K562 (cell line): ENCODE measurements at regions not wholly inside any gene's neighbourhood (a gene's known extent, or its start where the extent isn't known, plus 50 kb on each side); places are given as distances from the start of the nearest gene placed in this dataset.

Experiments
- ATAC-seq: fragments of 200-7000 bp; cut with Tn5 transposase; 3 replicates; pipeline ENCODE4 v1.9.1; 2020; ENCODE audit warnings: moderate library complexity
- BruUV-seq: library from RNA; stranded (reverse); fragments of 400-500 nt; replicated peaks from 2 replicates; lab custom pipeline; 2021; lab: Mats Ljungman, UMichigan
- CTCF ChIA-PET: fragments of 300-600 bp; formaldehyde crosslinking; extraction: SDS; loops from one replicate; lab custom pipeline; 2021; ENCODE audit warnings: low intra/inter-chr PET ratio; lab: Yijun Ruan, JAX
- POLR2A ChIA-PET: fragments of 300-600, 350-650 bp; sonication (Branson Sonifier 250); formaldehyde crosslinking; extraction: SDS; loops from one replicate; lab custom pipeline; 2021; ENCODE audit warnings: antibody characterized with exemption, inconsistent platforms; lab: Yijun Ruan, JAX
- DNase-seq, 4 experiments: peaks; one replicate each; pipeline versions ENCODE4 v3.0.0 to v3.0.0-alpha.2; 2011 to 2018; ENCODE audit warnings: low spot score in 3 of 4, mixed read lengths in 3 of 4; ENCODE audit errors: extremely low read depth in 1 of 4
- FAIRE-seq: peaks from 2 replicates; lab custom pipeline; 2011; peaks lifted over from hg19 to GRCh38; lab: Jason Lieb, UNC
- H2AFZ ChIP-seq: 2 replicates; pipeline ENCODE4 v1.6.0; 2011; ENCODE audit warnings: low read depth, low read length, control low read depth, inconsistent platforms
- H3K27ac ChIP-seq: fragments of 200-600 bp; 3 replicates; pipeline ENCODE4 v1.8.0; 2011; ENCODE audit warnings: low read depth, mild to moderate bottlenecking, control low read depth, inconsistent platforms, low read length, moderate library complexity, mixed read lengths; ENCODE audit errors: extremely low read depth
- H3K27me3 ChIP-seq, 2 experiments: fragments of 300-600 bp in 1 of 2; 2 replicates in 1 of 2; 3 replicates in 1 of 2; pipeline versions ENCODE4 v1.6.0 to v1.8.0; 2011; ENCODE audit warnings: inconsistent platforms in 2 of 2, low read length in 2 of 2, mild to moderate bottlenecking in 1 of 2, mixed read lengths in 1 of 2, moderate library complexity in 1 of 2; ENCODE audit not compliant: control insufficient read depth in 2 of 2, insufficient read depth in 2 of 2
- H3K36me3 ChIP-seq: fragments of 300-600 bp; 3 replicates; pipeline ENCODE4 v1.8.0; 2011; ENCODE audit warnings: mild to moderate bottlenecking, low read length, inconsistent platforms; ENCODE audit not compliant: control insufficient read depth, insufficient read depth
- H3K4me1 ChIP-seq, 2 experiments: fragments of 200-600 bp in 1 of 2; replicated peaks in 1 of 2; 2 replicates in 1 of 2; 3 replicates in 1 of 2; pipeline versions ENCODE4 v1.5.1 to v1.8.0; 2011; ENCODE audit warnings: inconsistent platforms in 2 of 2, low read length in 2 of 2, mild to moderate bottlenecking in 1 of 2, mixed read lengths in 1 of 2, moderate library complexity in 1 of 2; ENCODE audit not compliant: control insufficient read depth in 2 of 2, insufficient read depth in 2 of 2
- H3K4me2 ChIP-seq: 2 replicates; pipeline ENCODE4 v1.6.1; 2011; ENCODE audit warnings: low read length, control low read depth, inconsistent platforms, mixed read lengths; ENCODE audit not compliant: insufficient read depth
- H3K4me3 ChIP-seq: fragments of 200-600 bp; sonication (generic), shearing (Covaris generic); 2 replicates; pipeline ENCODE4 v1.5.1; 2016; ENCODE audit warnings: control low read depth, inconsistent platforms
- H3K79me2 ChIP-seq: fragments of 200-600 bp; 3 replicates; pipeline ENCODE4 v1.8.0; 2011; ENCODE audit warnings: low read length, inconsistent platforms; ENCODE audit not compliant: control insufficient read depth, insufficient read depth
- H3K9ac ChIP-seq, 2 experiments: 2 replicates each; pipeline versions ENCODE4 v1.6.0 to v1.6.1; 2011; ENCODE audit warnings: low read depth in 2 of 2, low read length in 2 of 2, control low read depth in 1 of 2, inconsistent platforms in 1 of 2, mild to moderate bottlenecking in 1 of 2, mixed read lengths in 1 of 2; ENCODE audit not compliant: insufficient read depth in 1 of 2
- H3K9me1 ChIP-seq: one replicate; pipeline ENCODE4 v1.6.0; 2011; ENCODE audit warnings: inconsistent platforms, mild to moderate bottlenecking, low read length, moderate library complexity; ENCODE audit not compliant: control insufficient read depth, insufficient read depth
- H3K9me3 ChIP-seq: replicated peaks from 2 replicates; pipeline ENCODE4 v1.5.1; 2011; ENCODE audit warnings: low read depth, low read length, inconsistent platforms; ENCODE audit not compliant: control insufficient read depth, insufficient read depth
- H4K20me1 ChIP-seq: replicated peaks from 2 replicates; pipeline ENCODE4 v1.6.1; 2011; ENCODE audit warnings: low read length, inconsistent platforms, mixed read lengths; ENCODE audit not compliant: control insufficient read depth, insufficient read depth
- BCOR ChIP-seq: fragments of 450-650 bp; IDR thresholded peaks from 2 replicates; pipeline ENCODE4 v1.6.1; 2016
- CREM ChIP-seq: IDR thresholded peaks from 2 replicates; pipeline ENCODE4 v1.6.1; 2014; ENCODE audit warnings: antibody characterized with exemption, low read depth
- FOXJ2 ChIP-seq: fragments of 200-800 bp; sonication (Bioruptor generic); IDR thresholded peaks from 2 replicates; pipeline ENCODE4 v1.6.1; 2016; ENCODE audit warnings: missing genetic modification characterization, missing compliant biosample characterization
- FOXK1 ChIP-seq: sonication (generic); formaldehyde crosslinking; IDR thresholded peaks from 2 replicates; pipeline ENCODE4 v1.8.0; 2022; ENCODE audit warnings: missing genetic modification reagents, mild to moderate bottlenecking, borderline replicate concordance
- HNRNPK ChIP-seq: fragments of 200-400 bp; formaldehyde crosslinking; IDR thresholded peaks from one replicate; pipeline ENCODE4 v1.6.1; 2018; ENCODE audit warnings: mild to moderate bottlenecking, low read depth, low read length; ENCODE audit not compliant: poor library complexity, severe bottlenecking
- PHTF2 ChIP-seq: fragments of 250-450 bp; sonication (Bioruptor Pico); IDR thresholded peaks from 2 replicates; pipeline ENCODE4 v1.5.0; 2021; ENCODE audit warnings: mild to moderate bottlenecking
- PML ChIP-seq: IDR thresholded peaks from 2 replicates; pipeline ENCODE4 v1.6.1; 2012; ENCODE audit warnings: low read length, inconsistent platforms
- RBFOX2 ChIP-seq: fragments of 200-400 bp; formaldehyde crosslinking; IDR thresholded peaks from 2 replicates; pipeline ENCODE4 v1.6.1; 2017; ENCODE audit warnings: low read depth, mild to moderate bottlenecking, low read length, moderate library complexity
- RERE ChIP-seq: sonication (generic); formaldehyde crosslinking; IDR thresholded peaks from 2 replicates; pipeline ENCODE4 v1.8.0; 2023; ENCODE audit warnings: missing genetic modification reagents, mild to moderate bottlenecking, borderline replicate concordance
- USF2 ChIP-seq: sonication (generic); formaldehyde crosslinking; IDR thresholded peaks from 2 replicates; pipeline ENCODE4 v1.5.0; 2020; ENCODE audit warnings: missing genetic modification reagents
- ZBTB12 ChIP-seq: fragments of 250-450 bp; sonication (Bioruptor Pico); IDR thresholded peaks from 2 replicates; pipeline ENCODE4 v1.4.0; 2020
- ZNF644 ChIP-seq: fragments of 200-800 bp; sonication (Bioruptor generic); IDR thresholded peaks from 2 replicates; pipeline ENCODE4 v1.6.1; 2016; ENCODE audit warnings: low read depth, missing genetic modification characterization, missing compliant biosample characterization
- ZNF668 ChIP-seq: fragments of 250-450 bp; sonication (Bioruptor Pico); IDR thresholded peaks from 2 replicates; pipeline ENCODE4 v1.8.0; 2022; ENCODE audit warnings: mild to moderate bottlenecking, inconsistent platforms
- ZNF764 ChIP-seq: fragments of 250-450 bp; sonication (Bioruptor Pico); IDR thresholded peaks from 2 replicates; pipeline ENCODE4 v1.4.0; 2020; ENCODE audit warnings: low read depth, mild to moderate bottlenecking, moderate library complexity
- WGBS: fragments of 100-300 bp; shearing (Covaris generic); methylation state at CpG from one replicate; pipeline ENCODE4 v1.1.6; 2016; ENCODE audit warnings: low coverage, mixed read lengths; ENCODE audit not compliant: insufficient coverage; ENCODE audit errors: missing lambda C conversion rate; 5-methylcytosine and 5-hydroxymethylcytosine counted together
- in situ Hi-C: fragments of 300-500 bp; cut with MboI; formaldehyde crosslinking; loops from 4 replicates; pipeline ENCODE4 v1.15.0; 2018; ENCODE audit warnings: inconsistent platforms, mixed read lengths
- intact Hi-C: fragments of 100-400 bp; cut with micrococcal nuclease; formaldehyde crosslinking; loops from 2 replicates; pipeline ENCODE4 v1.14.2; 2022

GRCh38 chr3:34264337-34265041 is 466.1 kb downstream of the PDCD6IP start:
- Histone ChIP-seq H3K79me2 (no peaks in the 10 kb centered on the region), H3K9me1 (no peaks in the 10 kb centered on the region), H3K9ac (no peak overlapping the region), H3K4me1 (no peaks in the 10 kb centered on the region; a peak in 1 of 5 replicates), H2AFZ (no peak overlapping the region), H3K4me3 (no peak overlapping the region), H3K36me3 (no peaks in the 10 kb centered on the region), H3K27ac (no peak overlapping the region), H4K20me1 (no peaks in the 10 kb centered on the region), H3K4me2 (no peak overlapping the region), H3K9me3 (no peaks in the 10 kb centered on the region), H3K27me3 (no peaks in the 10 kb centered on the region; a peak in 1 of 5 replicates)
- in situ Hi-C loops, result loop anchor here (10.0 to 25.0 kb wide), 2 partner anchors 377 to 410 kb away; no protein-coding TSS in a partner anchor
- CTCF ChIA-PET, result no interaction called here
- ATAC-seq, result no peak
- no peak for TF ChIP-seq RBFOX2
- TF ChIP-seq FOXK1 (CRISPR knock-in tag), result no peak
- TF ChIP-seq CREM, result no peak
- no peak for TF ChIP-seq USF2 (CRISPR knock-in tag)
- TF ChIP-seq ZNF644 (tag), result no peak
- TF ChIP-seq ZNF764 (CRISPR knock-in tag), result no peak
- TF ChIP-seq ZNF668, result no peak
- TF ChIP-seq PML, result no peak
- no peak for TF ChIP-seq RERE (CRISPR knock-in tag)
- no peak for TF ChIP-seq HNRNPK
- TF ChIP-seq BCOR, result no peak
- TF ChIP-seq FOXJ2 (tag), result no peak
- no peak for TF ChIP-seq ZBTB12 (CRISPR knock-in tag)
- no peak for TF ChIP-seq PHTF2
- FAIRE-seq, result no peak
- intact Hi-C loops, result loop anchor here (5.0 kb wide), 1 partner anchor 382 kb away; no protein-coding TSS in a partner anchor
- no peak for DNase-seq
- POLR2A ChIA-PET, result interaction anchor here (0.6 to 1.5 kb wide), 4 partner anchors 9 to 1122 kb away, joined by 3 to 5 read pairs (median 3); no protein-coding TSS in a partner anchor
- whole genome bisulfite sequencing, result under 1% methylated on average over 5 of the region's 5 CpGs
- BruUV-seq, result no TSS peak
